PC-9 (cell line): ENCODE measurements at regions not wholly inside any gene's neighbourhood (a gene's known extent, or its start where the extent isn't known, plus 50 kb on each side); places are given as distances from the start of the nearest gene placed in this dataset.
"Not testable (repeated sequence)": the region's sequence is repeated elsewhere in the genome, so short reads cannot be mapped to it uniquely, and the experiment has no call there.

Source experiments
- CTCF ChIP-seq: fragments of 200-600 bp; sonication (generic); conservative IDR thresholded peaks from 2 replicates; pipeline ENCODE4 v1.6.1; 2017; ENCODE audit warnings: mixed run types, antibody characterized with exemption, mild to moderate bottlenecking, moderate library complexity
- EZH2 ChIP-seq: fragments of 200-600 bp; sonication (generic); IDR thresholded peaks from 2 replicates; pipeline ENCODE4 v1.8.0; 2017; ENCODE audit warnings: antibody characterized with exemption, low read depth

DNA sequence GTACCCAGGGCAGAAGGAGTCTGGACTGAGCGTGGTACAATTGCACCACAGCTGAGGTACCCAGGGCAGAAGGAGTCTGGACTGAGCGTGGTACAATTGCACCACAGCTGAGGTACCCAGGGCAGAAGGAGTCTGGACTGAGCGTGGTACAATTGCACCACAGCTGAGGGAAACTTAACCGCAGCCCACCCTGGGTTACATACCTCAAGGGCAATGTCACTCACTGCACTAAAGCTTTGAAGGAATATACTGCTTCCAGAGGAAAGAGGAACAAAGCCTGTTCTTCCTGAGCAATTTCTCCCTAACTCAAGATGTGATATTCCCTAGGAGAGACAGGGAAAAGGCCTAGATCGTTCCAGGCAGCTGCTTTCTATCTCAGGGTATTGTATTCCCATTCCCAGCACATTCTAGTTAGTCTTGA is 411.4 kb downstream of the LTN1 start:
- not testable (repeated sequence) for TF ChIP-seq CTCF, EZH2
